Skeletal muscle satellite cell (primary cell): ENCODE measurements at regions not wholly inside any gene's neighbourhood (a gene's known extent, or its start where the extent isn't known, plus 50 kb on each side); places are given as distances from the start of the nearest gene placed in this dataset.

Source experiments
- H3K27me3 ChIP-seq: 2 replicates; pipeline ENCODE4 v1.7.0; 2013; ENCODE audit warnings: low read length; ENCODE audit not compliant: control insufficient read depth, insufficient read depth
- H3K36me3 ChIP-seq: 2 replicates; pipeline ENCODE4 v1.7.0; 2013; ENCODE audit warnings: mild to moderate bottlenecking, control low read depth, low read length; ENCODE audit not compliant: insufficient read depth
- H3K4me1 ChIP-seq: 2 replicates; pipeline ENCODE4 v1.7.0; 2013; ENCODE audit warnings: low read length; ENCODE audit not compliant: control insufficient read depth, insufficient read depth
- H3K4me2 ChIP-seq: 2 replicates; pipeline ENCODE4 v1.7.0; 2013; ENCODE audit warnings: mild to moderate bottlenecking, low read length
- H3K4me3 ChIP-seq: 2 replicates; pipeline ENCODE4 v1.7.0; 2013; ENCODE audit warnings: low read length
- H3K9ac ChIP-seq: 2 replicates; pipeline ENCODE4 v1.7.0; 2013; ENCODE audit warnings: mild to moderate bottlenecking, low read depth, low read length, moderate library complexity
- H3K9me3 ChIP-seq: replicated peaks from 2 replicates; pipeline ENCODE4 v1.7.0; 2013; ENCODE audit warnings: mild to moderate bottlenecking, control low read depth, low read length

DNA sequence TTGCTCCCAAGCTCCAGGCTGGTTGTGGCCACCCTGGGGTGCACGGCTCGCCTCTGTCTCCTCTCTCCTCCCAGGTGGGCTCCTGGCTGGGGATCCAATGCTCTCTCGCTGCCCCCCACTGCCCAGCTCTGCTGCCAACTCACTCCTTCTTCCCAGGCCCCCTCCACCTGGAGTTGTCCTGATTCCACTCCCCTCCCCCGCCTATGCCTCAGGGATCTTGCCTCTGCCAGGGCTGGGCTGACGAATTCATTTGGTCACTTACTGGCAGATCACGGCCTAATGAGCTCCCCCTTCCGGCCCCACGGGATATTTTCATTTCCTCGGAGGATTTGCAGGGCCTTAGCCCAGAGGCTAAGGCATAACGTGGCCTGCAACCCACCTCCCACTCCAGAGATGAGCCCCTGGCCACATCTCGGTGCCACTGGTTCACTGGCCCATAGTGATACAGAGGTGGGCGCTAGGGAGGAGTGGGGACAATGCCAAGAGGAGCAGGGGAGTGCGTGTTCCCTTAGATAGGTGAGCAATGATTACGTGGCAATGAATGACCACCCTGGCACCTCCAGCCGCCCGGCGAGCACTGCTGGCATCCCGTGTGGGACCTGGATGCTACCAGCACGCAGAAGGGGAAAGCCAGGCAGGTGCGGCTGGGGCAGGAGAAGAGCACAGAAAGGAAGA is 344.6 kb upstream of the SHH start:
- Histone ChIP-seq H3K9ac (no peak overlapping the region), H3K4me3 (no peak overlapping the region), H3K4me2 (no peak overlapping the region)

DNA sequence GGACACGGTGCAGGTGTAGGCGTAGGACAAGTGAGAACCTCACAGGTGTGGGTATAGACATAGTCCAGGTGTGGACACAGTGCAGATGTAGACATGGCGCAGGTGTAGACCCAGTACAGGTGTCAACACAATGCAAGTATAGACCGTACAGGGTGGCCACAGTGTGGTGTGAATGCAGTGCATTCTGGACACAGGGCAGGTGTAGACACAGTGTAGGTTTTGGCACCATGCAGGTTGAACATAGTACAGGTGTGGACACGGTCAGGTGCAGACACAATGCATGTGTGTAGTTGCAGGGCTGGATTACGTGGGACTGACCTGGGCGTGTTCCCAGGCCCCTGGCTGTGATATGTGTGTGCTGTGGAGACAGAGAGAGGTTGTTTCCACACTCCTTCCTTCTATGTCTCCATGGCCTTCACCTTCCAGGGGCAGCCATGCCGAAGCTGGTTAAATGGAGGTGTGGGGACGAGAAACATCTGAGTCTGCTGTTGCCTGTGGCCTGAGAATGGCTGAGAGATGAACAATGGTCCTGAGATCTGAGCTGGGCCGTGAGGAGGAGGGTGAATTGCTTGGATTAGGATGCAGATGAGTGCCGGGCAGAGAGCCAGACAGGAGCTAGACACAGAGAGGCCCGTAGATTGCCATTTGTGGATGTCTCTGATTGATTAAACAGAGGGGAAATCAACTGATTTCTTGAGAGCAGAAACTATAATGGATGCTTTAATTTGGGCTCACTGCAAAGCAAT is 343.9 kb upstream of the SHH start:
- Histone ChIP-seq H3K4me2 (no peak overlapping the region), H3K9me3 (peaks cover 11% of the 10 kb centered on the region), H3K9ac (no peak overlapping the region), H3K4me3 (no peak overlapping the region), H3K27me3 (no peaks in the 10 kb centered on the region), H3K4me1 (no peaks in the 10 kb centered on the region), H3K36me3 (no peaks in the 10 kb centered on the region)

More for the DNA sequence above, 344.6 kb upstream of the SHH start:
- Histone ChIP-seq H3K36me3 (no peaks in the 10 kb centered on the region), H3K4me1 (no peaks in the 10 kb centered on the region), H3K9me3 (peaks cover 11% of the 10 kb centered on the region), H3K27me3 (no peaks in the 10 kb centered on the region)

DNA sequence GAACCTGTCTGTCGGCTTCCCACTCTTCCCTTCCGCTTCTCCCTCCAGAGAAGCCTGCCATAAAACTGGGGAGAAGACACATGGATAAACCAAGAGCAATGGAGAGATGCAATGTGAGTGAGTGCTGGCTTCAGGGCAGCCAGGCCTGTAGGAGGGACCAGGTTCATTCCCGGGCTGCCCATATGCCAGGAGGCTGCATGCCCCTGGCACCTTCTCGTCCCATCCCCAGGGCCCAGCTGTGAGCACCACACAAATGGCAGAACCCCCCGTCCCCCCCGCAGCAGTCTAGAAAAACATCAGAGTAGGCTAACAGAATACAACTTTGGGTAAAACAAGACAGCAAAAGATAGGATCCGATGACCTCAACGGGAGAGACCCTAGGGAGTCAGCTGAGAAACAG is 341.3 kb upstream of the SHH start:
- no peak overlapping the region for H3K4me3 ChIP-seq
- no peak overlapping the region for H3K9ac ChIP-seq
- H3K4me2 ChIP-seq: no peak overlapping the region
- no peaks in the 10 kb centered on the region for H3K4me1 ChIP-seq
- no peaks in the 10 kb centered on the region for H3K36me3 ChIP-seq
- H3K9me3 ChIP-seq: peaks cover 7% of the 10 kb centered on the region
- H3K27me3 ChIP-seq: no peaks in the 10 kb centered on the region

DNA sequence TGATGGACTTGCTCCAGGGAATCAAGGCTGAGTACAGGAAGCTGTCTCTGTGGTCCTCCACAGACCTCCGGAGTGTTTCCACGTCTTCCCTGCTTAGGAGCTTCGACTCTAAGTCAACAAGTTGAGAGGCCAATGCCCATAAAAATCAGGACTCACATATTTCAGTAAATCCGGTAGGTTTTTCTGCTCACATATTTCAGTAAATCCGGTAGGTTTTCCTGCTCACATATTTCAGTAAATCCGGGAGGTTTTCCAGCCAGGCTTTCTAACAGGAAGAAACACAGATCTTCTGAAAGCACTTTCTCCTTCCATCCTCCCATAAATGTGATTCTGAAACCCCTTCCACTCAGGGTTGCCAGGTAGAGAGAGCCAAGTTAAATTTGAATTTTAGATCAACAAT is 340.1 kb upstream of the SHH start:
- H3K4me1 ChIP-seq: no peaks in the 10 kb centered on the region
- no peaks in the 10 kb centered on the region for H3K27me3 ChIP-seq
- H3K36me3 ChIP-seq: no peaks in the 10 kb centered on the region
- H3K9me3 ChIP-seq: peaks cover 7% of the 10 kb centered on the region
- no peak overlapping the region for H3K9ac ChIP-seq
- H3K4me2 ChIP-seq: no peak overlapping the region
- H3K4me3 ChIP-seq: no peak overlapping the region

DNA sequence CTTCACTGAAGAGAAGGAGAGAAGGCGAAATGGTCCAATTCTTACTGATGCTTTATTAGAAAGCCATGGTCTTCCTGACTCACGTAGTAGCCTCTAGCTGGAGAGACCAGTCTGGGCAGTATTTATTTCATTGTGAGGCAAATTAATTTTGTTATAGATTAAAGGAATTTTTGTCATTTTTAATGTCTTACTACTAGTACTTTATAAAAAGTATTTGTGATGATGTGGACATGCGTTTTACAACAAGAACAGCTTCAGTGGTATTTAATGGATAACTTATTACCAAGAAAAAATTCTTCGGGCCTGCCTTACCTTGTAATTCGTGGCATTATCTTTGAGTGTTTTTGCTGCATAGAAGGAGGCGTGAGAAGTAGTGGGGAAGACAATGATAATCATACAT is 339.4 kb upstream of the SHH start:
- no peak overlapping the region for H3K4me2 ChIP-seq
- no peak overlapping the region for H3K9ac ChIP-seq
- no peaks in the 10 kb centered on the region for H3K27me3 ChIP-seq
- no peak overlapping the region for H3K4me3 ChIP-seq
- no peaks in the 10 kb centered on the region for H3K36me3 ChIP-seq
- H3K9me3 ChIP-seq: peaks cover 7% of the 10 kb centered on the region
- H3K4me1 ChIP-seq: no peaks in the 10 kb centered on the region

DNA sequence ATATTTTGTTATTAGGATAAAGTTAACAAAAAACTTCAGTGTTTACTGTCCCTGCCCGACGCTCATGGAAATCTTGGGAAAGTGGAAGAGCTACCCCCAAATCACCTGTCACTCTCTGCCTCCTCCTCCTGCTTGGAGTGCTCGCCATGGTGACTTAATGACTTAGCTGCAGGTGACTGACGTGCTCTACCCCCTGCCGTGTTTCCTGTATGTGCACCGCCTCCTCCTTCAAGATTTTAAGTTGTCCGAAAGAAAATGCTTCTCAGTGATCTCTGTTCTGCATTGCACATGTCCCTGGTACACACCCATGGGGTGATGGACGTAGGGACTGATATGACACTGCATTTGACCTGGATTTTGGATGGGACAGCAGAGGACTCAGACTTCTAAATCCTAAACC is 338.8 kb upstream of the SHH start:
- Histone ChIP-seq H3K4me2 (no peak overlapping the region), H3K9me3 (peaks cover 3% of the 10 kb centered on the region), H3K4me1 (no peaks in the 10 kb centered on the region), H3K9ac (no peak overlapping the region), H3K36me3 (no peaks in the 10 kb centered on the region), H3K27me3 (no peaks in the 10 kb centered on the region), H3K4me3 (no peak overlapping the region)

DNA sequence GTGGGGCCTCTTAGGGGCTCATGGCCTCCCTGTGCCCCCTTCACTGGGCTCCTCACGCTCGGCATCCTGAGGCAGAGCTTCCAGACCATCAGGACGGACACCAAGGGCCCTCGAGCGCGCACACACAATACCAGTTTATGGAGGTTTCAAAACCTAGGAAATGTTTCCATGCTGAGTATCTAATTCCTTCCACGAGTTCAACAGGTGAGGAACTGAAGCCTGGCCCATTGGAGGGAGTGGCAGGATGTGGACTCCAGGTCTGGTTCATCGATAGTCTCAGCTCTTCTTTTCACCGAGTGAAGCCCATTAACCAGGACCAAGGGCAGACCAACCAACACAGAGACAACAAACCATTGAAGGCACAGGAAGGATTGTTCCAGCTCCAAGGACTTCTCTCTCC is 336.7 kb upstream of the SHH start:
- Histone ChIP-seq H3K9me3 (no peaks in the 10 kb centered on the region), H3K9ac (no peak overlapping the region), H3K27me3 (no peaks in the 10 kb centered on the region), H3K4me1 (no peaks in the 10 kb centered on the region), H3K4me2 (no peak overlapping the region), H3K4me3 (no peak overlapping the region), H3K36me3 (no peaks in the 10 kb centered on the region)

DNA sequence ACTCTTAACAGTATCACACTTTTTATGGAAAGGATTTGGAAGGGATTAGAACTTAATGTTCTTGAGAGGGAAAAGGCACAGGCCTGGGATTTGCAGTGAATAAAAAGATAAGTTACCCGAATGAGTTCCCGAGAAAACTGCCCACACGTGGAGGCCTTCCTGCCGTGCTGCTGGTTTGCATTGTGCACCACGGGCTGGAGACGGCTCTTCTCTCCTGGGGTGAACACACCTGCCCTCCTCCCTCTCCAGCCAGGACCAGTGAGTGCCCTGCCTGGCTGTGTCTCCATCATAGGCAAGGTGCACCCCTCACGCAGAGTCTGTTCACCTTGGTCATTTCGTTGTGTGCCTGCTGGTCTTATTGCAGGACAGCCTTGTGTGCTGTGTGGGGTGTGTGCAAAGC is 336.3 kb upstream of the SHH start:
- no peaks in the 10 kb centered on the region for H3K9me3 ChIP-seq
- no peak overlapping the region for H3K4me2 ChIP-seq
- H3K36me3 ChIP-seq: no peaks in the 10 kb centered on the region
- no peak overlapping the region for H3K9ac ChIP-seq
- H3K4me1 ChIP-seq: no peaks in the 10 kb centered on the region
- H3K4me3 ChIP-seq: no peak overlapping the region
- no peaks in the 10 kb centered on the region for H3K27me3 ChIP-seq

DNA sequence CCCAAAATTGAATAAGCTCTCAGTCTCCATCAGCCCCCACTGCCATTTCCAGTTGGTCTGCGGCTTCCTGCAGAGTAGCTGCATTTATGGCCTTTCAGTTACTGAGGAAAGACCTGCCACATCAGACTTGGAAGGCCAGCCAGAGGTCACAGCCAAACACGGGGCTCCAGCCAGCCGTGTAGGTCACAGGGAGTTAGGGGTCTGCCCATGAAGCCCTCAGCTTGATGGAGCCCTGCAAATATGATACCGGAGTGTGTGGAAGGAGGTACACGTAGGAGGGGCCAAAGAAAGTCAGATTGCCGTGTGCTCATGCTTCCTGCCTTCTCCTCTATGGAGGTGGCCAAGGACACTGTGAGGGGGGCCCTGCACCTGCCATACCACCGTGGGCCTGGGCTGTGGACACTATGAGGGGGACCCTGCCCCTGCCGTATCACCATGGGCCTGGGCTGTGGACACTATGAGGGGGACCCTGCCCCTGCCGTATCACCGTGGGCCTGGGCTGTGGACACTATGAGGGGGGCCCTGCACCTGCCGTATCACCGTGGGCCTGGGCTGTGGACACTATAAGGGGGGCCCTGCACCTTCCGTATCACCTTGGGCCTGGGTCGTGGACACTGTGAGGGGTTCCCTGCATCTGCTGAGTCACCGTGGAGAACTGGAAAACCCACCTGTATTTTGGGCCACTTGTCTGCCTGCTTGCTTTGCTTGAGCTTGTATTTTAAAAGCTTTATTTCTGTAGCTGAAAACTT is 335.7 kb upstream of the SHH start:
- Histone ChIP-seq H3K4me1 (no peaks in the 10 kb centered on the region), H3K9me3 (no peaks in the 10 kb centered on the region), H3K4me3 (no peak overlapping the region), H3K27me3 (no peaks in the 10 kb centered on the region), H3K36me3 (no peaks in the 10 kb centered on the region), H3K4me2 (no peak overlapping the region), H3K9ac (no peak overlapping the region)

DNA sequence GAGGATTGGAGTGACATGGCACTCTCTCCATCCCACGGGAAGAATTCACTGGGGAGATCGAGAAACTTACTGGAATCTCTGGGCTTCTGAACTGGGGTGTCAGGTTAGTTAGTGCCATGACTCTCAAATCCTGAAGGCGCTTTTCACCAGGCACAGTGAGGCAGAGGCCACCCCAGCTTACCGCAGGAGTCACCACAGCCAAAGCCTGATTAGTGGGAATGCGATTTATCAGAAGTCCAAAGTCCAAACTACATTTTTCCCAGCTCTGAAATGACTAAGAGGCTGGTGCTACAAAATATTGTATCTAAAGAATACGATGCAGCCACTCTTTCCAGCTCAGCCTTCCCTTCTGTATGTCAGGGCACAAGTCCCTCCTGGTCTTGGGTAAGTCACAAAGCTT is 334.8 kb upstream of the SHH start:
- no peak overlapping the region for H3K4me3 ChIP-seq
- H3K9me3 ChIP-seq: no peaks in the 10 kb centered on the region
- H3K27me3 ChIP-seq: no peaks in the 10 kb centered on the region
- no peaks in the 10 kb centered on the region for H3K4me1 ChIP-seq
- H3K36me3 ChIP-seq: no peaks in the 10 kb centered on the region
- H3K9ac ChIP-seq: no peak overlapping the region
- H3K4me2 ChIP-seq: no peak overlapping the region

DNA sequence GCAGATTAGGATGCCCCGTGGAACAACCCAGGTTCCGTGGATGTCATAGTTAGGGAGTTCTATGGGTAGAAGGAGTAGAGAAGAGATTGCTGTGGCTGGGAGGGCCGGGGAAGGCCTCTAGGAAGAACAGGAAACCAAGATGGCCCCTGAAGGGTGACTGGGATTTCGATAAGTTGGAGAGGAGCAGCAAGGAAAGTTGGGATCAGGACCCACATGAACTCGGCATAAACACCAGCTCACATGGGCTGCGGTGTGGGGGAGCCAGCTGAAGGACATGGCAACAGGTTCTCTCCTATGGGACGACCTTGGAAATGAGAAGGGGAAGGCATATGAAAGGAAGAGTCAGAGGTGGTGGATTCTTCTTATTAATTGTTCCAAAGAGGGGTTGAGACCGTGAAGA is 333.7 kb upstream of the SHH start:
- Histone ChIP-seq H3K27me3 (no peaks in the 10 kb centered on the region), H3K36me3 (no peaks in the 10 kb centered on the region), H3K9ac (no peak overlapping the region), H3K4me3 (no peak overlapping the region), H3K4me1 (no peaks in the 10 kb centered on the region), H3K4me2 (no peak overlapping the region), H3K9me3 (no peaks in the 10 kb centered on the region)
